ENCODE measurements at regions not wholly inside any gene's neighbourhood (a gene's known extent, or its start where the extent isn't known, plus 50 kb on each side); places are given as distances from the start of the nearest gene placed in this dataset.
"Not testable (repeated sequence)": the region's sequence is repeated elsewhere in the genome, so short reads cannot be mapped to it uniquely, and the experiment has no call there.

GRCh38 chrX:28170713-28171112, 189.5 kb upstream of the DCAF8L1 start:
- H3K4me3 Mint-ChIP-seq = no peak overlapping the region
- TF ChIP-seq, protein P1, sequence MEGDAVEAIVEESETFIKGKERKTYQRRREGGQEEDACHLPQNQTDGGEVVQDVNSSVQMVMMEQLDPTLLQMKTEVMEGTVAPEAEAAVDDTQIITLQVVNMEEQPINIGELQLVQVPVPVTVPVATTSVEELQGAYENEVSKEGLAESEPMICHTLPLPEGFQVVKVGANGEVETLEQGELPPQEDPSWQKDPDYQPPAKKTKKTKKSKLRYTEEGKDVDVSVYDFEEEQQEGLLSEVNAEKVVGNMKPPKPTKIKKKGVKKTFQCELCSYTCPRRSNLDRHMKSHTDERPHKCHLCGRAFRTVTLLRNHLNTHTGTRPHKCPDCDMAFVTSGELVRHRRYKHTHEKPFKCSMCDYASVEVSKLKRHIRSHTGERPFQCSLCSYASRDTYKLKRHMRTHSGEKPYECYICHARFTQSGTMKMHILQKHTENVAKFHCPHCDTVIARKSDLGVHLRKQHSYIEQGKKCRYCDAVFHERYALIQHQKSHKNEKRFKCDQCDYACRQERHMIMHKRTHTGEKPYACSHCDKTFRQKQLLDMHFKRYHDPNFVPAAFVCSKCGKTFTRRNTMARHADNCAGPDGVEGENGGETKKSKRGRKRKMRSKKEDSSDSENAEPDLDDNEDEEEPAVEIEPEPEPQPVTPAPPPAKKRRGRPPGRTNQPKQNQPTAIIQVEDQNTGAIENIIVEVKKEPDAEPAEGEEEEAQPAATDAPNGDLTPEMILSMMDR (IDR thresholded peaks at IDR 0.05) = no peak
- H3K27ac Mint-ChIP-seq = no peak overlapping the region
- DNase-seq = no peak
- H3K36me3 Mint-ChIP-seq (ENCODE audit: low read depth) = no peaks in the 10 kb centered on the region
- no peaks in the 10 kb centered on the region for H3K9me3 Mint-ChIP-seq
- H3K27me3 Mint-ChIP-seq (ENCODE audit: low read depth, poor library complexity) = no peaks in the 10 kb centered on the region
- H3K4me1 Mint-ChIP-seq = no peaks in the 10 kb centered on the region

- no peak overlapping the region for H3K27ac Mint-ChIP-seq
- no peak for DNase-seq
- H3K9me3 Mint-ChIP-seq = peaks cover 5% of the 10 kb centered on the region
- no peaks in the 10 kb centered on the region for H3K36me3 Mint-ChIP-seq (ENCODE audit: low read depth)
- H3K27me3 Mint-ChIP-seq (ENCODE audit: low read depth, poor library complexity) = no peaks in the 10 kb centered on the region
- no peaks in the 10 kb centered on the region for H3K4me1 Mint-ChIP-seq
- no peak overlapping the region for H3K4me3 Mint-ChIP-seq
- TF ChIP-seq, protein P1 (IDR thresholded peaks at IDR 0.05) = no peak
These were observed 176.9 kb upstream of the DCAF8L1 start for GRCh38 chrX:28158019-28158777.

- H3K27me3 Mint-ChIP-seq (ENCODE audit: low read depth, poor library complexity); H3K36me3 Mint-ChIP-seq (ENCODE audit: low read depth); DNase-seq; H3K27ac Mint-ChIP-seq; H3K4me3 Mint-ChIP-seq; H3K4me1 Mint-ChIP-seq: not testable (repeated sequence)
- H3K9me3 Mint-ChIP-seq = peaks cover 38% of the 10 kb centered on the region
These were observed 171.0 kb upstream of the DCAF8L1 start for GRCh38 chrX:28152263-28152662.

GRCh38 chrX:28135378-28136047, 154.3 kb upstream of the DCAF8L1 start:
- Mint-ChIP-seq H3K36me3 (ENCODE audit: low read depth) (no peaks in the 10 kb centered on the region), H3K27me3 (ENCODE audit: low read depth, poor library complexity) (no peaks in the 10 kb centered on the region), H3K9me3 (no peaks in the 10 kb centered on the region), H3K4me1 (no peaks in the 10 kb centered on the region), H3K27ac (no peak overlapping the region), H3K4me3 (no peak overlapping the region)
- TF ChIP-seq, protein P1 (IDR thresholded peaks at IDR 0.05) = no peak
- no peak for DNase-seq

DNA sequence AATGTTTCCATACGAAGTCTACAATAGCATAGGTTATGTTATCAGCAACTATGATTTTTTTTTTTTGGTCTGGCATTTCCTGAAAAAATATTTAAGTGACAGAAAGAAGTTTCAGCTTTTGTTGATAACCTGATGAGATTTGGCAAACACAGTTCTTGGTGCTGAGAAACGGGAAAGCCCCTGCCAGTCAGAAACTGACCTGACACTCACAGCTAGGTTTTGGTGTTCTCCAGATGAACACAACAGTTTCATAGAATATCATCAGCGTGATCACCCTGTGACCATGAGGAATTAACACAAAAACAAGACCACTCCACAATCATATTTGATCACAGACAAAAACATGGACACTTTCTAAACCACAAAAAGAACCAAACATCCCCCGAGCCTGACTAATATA, 152.5 kb upstream of the DCAF8L1 start:
- Mint-ChIP-seq H3K27me3 (ENCODE audit: low read depth, poor library complexity) (no peaks in the 10 kb centered on the region), H3K4me3 (no peak overlapping the region), H3K36me3 (ENCODE audit: low read depth) (no peaks in the 10 kb centered on the region), H3K27ac (no peak overlapping the region), H3K4me1 (no peaks in the 10 kb centered on the region), H3K9me3 (no peaks in the 10 kb centered on the region)
- TF ChIP-seq, protein P1 (IDR thresholded peaks at IDR 0.05) = no peak
- DNase-seq = no peak

DNA sequence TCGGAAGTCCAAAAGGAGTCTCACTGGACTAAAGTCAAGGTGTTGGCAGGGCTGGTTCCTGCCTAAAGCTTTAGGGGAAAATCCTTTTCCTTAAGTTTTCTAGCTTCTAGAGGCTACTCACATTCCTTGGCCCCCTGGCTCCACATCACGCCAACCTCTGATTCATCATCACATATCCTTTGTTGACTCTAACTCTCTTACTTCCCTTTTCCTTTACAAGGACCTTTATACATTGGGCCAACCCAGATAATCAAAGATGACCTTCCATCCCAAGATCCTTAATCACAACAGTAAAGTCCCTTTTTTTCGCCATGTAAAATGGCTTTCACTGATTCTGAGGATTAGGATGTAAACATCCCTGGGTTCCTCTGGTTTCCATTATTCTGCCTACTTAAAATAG, 146.4 kb upstream of the DCAF8L1 start:
- H3K27ac Mint-ChIP-seq = no peak overlapping the region
- H3K4me3 Mint-ChIP-seq = no peak overlapping the region
- peaks cover 4% of the 10 kb centered on the region for H3K27me3 Mint-ChIP-seq (ENCODE audit: low read depth, poor library complexity)
- no peaks in the 10 kb centered on the region for H3K36me3 Mint-ChIP-seq (ENCODE audit: low read depth)
- no peaks in the 10 kb centered on the region for H3K9me3 Mint-ChIP-seq
- peaks cover 14% of the 10 kb centered on the region for H3K4me1 Mint-ChIP-seq
- TF ChIP-seq, protein P1 (IDR thresholded peaks at IDR 0.05) = no peak
- DNase-seq = no peak

Data from nephron progenitor cell (in vitro differentiated cells).